HCT116 (cell line): ENCODE measurements at regions not wholly inside any gene's neighbourhood (a gene's known extent, or its start where the extent isn't known, plus 50 kb on each side); places are given as distances from the start of the nearest gene placed in this dataset.

ENCODE experiments used
- ATAC-seq: fragments of 200-7000 bp; cut with Tn5 transposase; 2 replicates; pipeline ENCODE4 v1.9.1; 2020; ENCODE audit warnings: mild to moderate bottlenecking, moderate library complexity
- BruUV-seq: library from RNA; stranded (reverse); fragments of 400-500 nt; replicated peaks from 2 replicates; lab custom pipeline; 2021; lab: Mats Ljungman, UMichigan
- CTCF ChIA-PET: fragments of 300-600 bp; sonication (Branson Sonifier 250); formaldehyde crosslinking; loops from one replicate; lab custom pipeline; 2021; ENCODE audit warnings: antibody characterized with exemption; lab: Charles Lee
- POLR2A ChIA-PET: fragments of 300-600, 350-600 bp; sonication (Branson Sonifier 250); formaldehyde crosslinking; loops from one replicate; lab custom pipeline; 2021; ENCODE audit warnings: antibody characterized with exemption; lab: Charles Lee
- RAD21 ChIA-PET, 2 experiments: fragments of 300-600 bp; sonication (Branson Sonifier 250); formaldehyde crosslinking; loops; one replicate each; lab custom pipeline; 2023; ENCODE audit warnings: low total read pairs in 2 of 2; ENCODE audit not compliant: uncharacterized antibody in 2 of 2, unreplicated experiment in 2 of 2, low non-redundant PET in 1 of 2; lab: Charles Lee
- DNase-seq: peaks from one replicate; pipeline ENCODE4 v3.0.0-alpha.2; 2010; ENCODE audit warnings: low read depth, low spot score
- H2AFZ ChIP-seq: fragments of 200-600 bp; shearing (Covaris generic), sonication (generic); 2 replicates; pipeline ENCODE4 v1.6.1; 2017; ENCODE audit warnings: low read depth, mixed run types, mixed read lengths, antibody characterized with exemption, low read length; ENCODE audit not compliant: poor library complexity, severe bottlenecking
- H3K27ac ChIP-seq: 2 replicates; pipeline ENCODE4 v1.5.1; 2012; ENCODE audit warnings: low read depth, low read length
- H3K27me3 ChIP-seq: fragments of 200-600 bp; sonication (generic); 2 replicates; pipeline ENCODE4 v1.6.1; 2016; ENCODE audit warnings: mixed run types, low read length, mixed read lengths; ENCODE audit not compliant: insufficient read depth
- H3K36me3 ChIP-seq, 2 experiments: fragments of 200-500 bp in 1 of 2; fragments of 200-600 bp in 1 of 2; sonication (Bioruptor generic) in 1 of 2; sonication (generic) in 1 of 2; 2 replicates each; pipeline versions ENCODE4 v1.5.1 to v1.6.1; 2014 to 2016; ENCODE audit warnings: low read length in 2 of 2, inconsistent platforms in 1 of 2, mixed read lengths in 1 of 2, mixed run types in 1 of 2; ENCODE audit not compliant: insufficient read depth in 2 of 2, control insufficient read depth in 1 of 2
- H3K4me1 ChIP-seq, 2 experiments: fragments of 200-600 bp in 1 of 2; sonication (generic) in 1 of 2; 2 replicates each; pipeline versions ENCODE4 v1.5.1 to v1.6.1; 2012 to 2017; ENCODE audit warnings: low read length in 2 of 2, inconsistent platforms in 1 of 2, mild to moderate bottlenecking in 1 of 2, mixed read lengths in 1 of 2, mixed run types in 1 of 2, moderate library complexity in 1 of 2; ENCODE audit not compliant: insufficient read depth in 2 of 2, control insufficient read depth in 1 of 2
- H3K4me2 ChIP-seq: fragments of 200-600 bp; sonication (generic); 2 replicates; pipeline ENCODE4 v1.6.1; 2017; ENCODE audit warnings: mixed run types, low read length, mixed read lengths
- H3K4me3 ChIP-seq, 2 experiments: fragments of 200-600 bp in 1 of 2; sonication (generic) in 1 of 2; replicated peaks in 1 of 2; 2 replicates each; pipeline ENCODE4 v1.5.1; 2011 to 2016; ENCODE audit warnings: low read length in 2 of 2, control low read depth in 1 of 2, low read depth in 1 of 2, mild to moderate bottlenecking in 1 of 2, mixed read lengths in 1 of 2, mixed run types in 1 of 2
- H3K79me2 ChIP-seq: fragments of 200-600 bp; sonication (generic); 2 replicates; pipeline ENCODE4 v1.6.1; 2017; ENCODE audit warnings: mild to moderate bottlenecking, mixed run types, low read length, moderate library complexity, mixed read lengths; ENCODE audit not compliant: insufficient read depth
- H3K9ac ChIP-seq: fragments of 200-600 bp; sonication (generic); 2 replicates; pipeline ENCODE4 v1.6.1; 2016; ENCODE audit warnings: low read length, mixed read lengths
- H3K9me2 ChIP-seq: fragments of 200-600 bp; sonication (generic), shearing (Covaris generic); 2 replicates; pipeline ENCODE4 v1.6.1; 2017; ENCODE audit warnings: mixed run types, mild to moderate bottlenecking, moderate library complexity; ENCODE audit not compliant: insufficient read depth
- H3K9me3 ChIP-seq, 2 experiments: fragments of 200-500 bp in 1 of 2; fragments of 200-600 bp in 1 of 2; sonication (Bioruptor generic) in 1 of 2; sonication (generic) in 1 of 2; 2 replicates each; pipeline ENCODE4 v1.6.1; 2014 to 2017; ENCODE audit warnings: low read length in 2 of 2, mixed read lengths in 2 of 2, inconsistent platforms in 1 of 2, low read depth in 1 of 2, mild to moderate bottlenecking in 1 of 2, mixed run types in 1 of 2, moderate library complexity in 1 of 2; ENCODE audit not compliant: control insufficient read depth in 1 of 2, insufficient read depth in 1 of 2
- H4K20me1 ChIP-seq: fragments of 200-600 bp; sonication (generic), shearing (Covaris generic); 2 replicates; pipeline ENCODE4 v1.6.1; 2017; ENCODE audit warnings: mixed run types, mild to moderate bottlenecking, moderate library complexity; ENCODE audit not compliant: insufficient read depth
- CBX3 ChIP-seq: IDR thresholded peaks from 2 replicates; pipeline ENCODE4 v1.6.1; 2012; ENCODE audit warnings: low read depth
- EGR1 ChIP-seq: IDR thresholded peaks from 2 replicates; pipeline ENCODE4 v1.6.1; 2012; ENCODE audit warnings: low read depth
- EZH2phosphoT487 ChIP-seq: fragments of 200-600 bp; IDR thresholded peaks from 2 replicates; pipeline ENCODE4 v1.6.1; 2018; ENCODE audit warnings: antibody characterized with exemption, borderline replicate concordance
- JUND ChIP-seq: IDR thresholded peaks from 2 replicates; pipeline ENCODE4 v1.6.1; 2012
- POLR2A ChIP-seq: IDR thresholded peaks from 2 replicates; pipeline ENCODE4 v1.7.0; 2011; ENCODE audit warnings: borderline replicate concordance; ENCODE audit not compliant: insufficient read depth, insufficient read length; ENCODE audit errors: extremely low read depth
- POLR2AphosphoS5 ChIP-seq: IDR thresholded peaks from 2 replicates; pipeline ENCODE4 v1.6.1; 2011; ENCODE audit warnings: mild to moderate bottlenecking, low read depth, low read length, moderate library complexity
- REST ChIP-seq: IDR thresholded peaks from 2 replicates; pipeline ENCODE4 v1.6.1; 2012; ENCODE audit warnings: low read depth
- SIN3A ChIP-seq: IDR thresholded peaks from 2 replicates; pipeline ENCODE4 v1.6.1; 2012; ENCODE audit warnings: low read depth
- SRF ChIP-seq: IDR thresholded peaks from 2 replicates; pipeline ENCODE4 v1.6.1; 2012; ENCODE audit warnings: low read depth
- YY1 ChIP-seq: IDR thresholded peaks from 2 replicates; pipeline ENCODE4 v1.6.1; 2011; ENCODE audit warnings: low read length, low read depth, moderate library complexity, mild to moderate bottlenecking; ENCODE audit not compliant: insufficient replicate concordance; ENCODE audit errors: extremely low read depth
- ZFX ChIP-seq: fragments of 450-650 bp; IDR thresholded peaks from 2 replicates; pipeline ENCODE4 v1.6.1; 2017
- intact Hi-C: fragments of 100-400 bp; cut with micrococcal nuclease; formaldehyde crosslinking; loops from 2 replicates; pipeline ENCODE4 v1.10.0; 2022
- TF ChIP-seq, protein P1 (sequence below): IDR thresholded peaks from 2 replicates; pipeline ENCODE4 v1.6.1; 2012

GRCh38 chr2:201558232-201558631 is 85.1 kb downstream of the TMEM237 start:
- Histone ChIP-seq H3K9ac (no peak overlapping the region), H3K9me3 (no peaks in the 10 kb centered on the region), H2AFZ (no peak overlapping the region), H3K36me3 (no peaks in the 10 kb centered on the region), H3K4me2 (no peak overlapping the region), H3K79me2 (no peaks in the 10 kb centered on the region), H3K4me3 (no peak overlapping the region)
- intact Hi-C loops = no loop called here
- RAD21 ChIA-PET = no interaction called here
- BruUV-seq = no TSS peak
- TF ChIP-seq REST (no peak), YY1 (no peak), POLR2AphosphoS5 (no peak), EZH2phosphoT487 (no peak)
- TF ChIP-seq, all 23 proteins: peak for 0
- no peak for ATAC-seq
- Histone ChIP-seq H3K9me2 (no peaks in the 10 kb centered on the region), H3K27me3 (no peaks in the 10 kb centered on the region), H3K4me1 (no peaks in the 10 kb centered on the region), H3K27ac (no peak overlapping the region), H4K20me1 (no peaks in the 10 kb centered on the region)
- no peak for DNase-seq
- CTCF ChIA-PET = no interaction called here
- POLR2A ChIA-PET = no interaction called here

DNA sequence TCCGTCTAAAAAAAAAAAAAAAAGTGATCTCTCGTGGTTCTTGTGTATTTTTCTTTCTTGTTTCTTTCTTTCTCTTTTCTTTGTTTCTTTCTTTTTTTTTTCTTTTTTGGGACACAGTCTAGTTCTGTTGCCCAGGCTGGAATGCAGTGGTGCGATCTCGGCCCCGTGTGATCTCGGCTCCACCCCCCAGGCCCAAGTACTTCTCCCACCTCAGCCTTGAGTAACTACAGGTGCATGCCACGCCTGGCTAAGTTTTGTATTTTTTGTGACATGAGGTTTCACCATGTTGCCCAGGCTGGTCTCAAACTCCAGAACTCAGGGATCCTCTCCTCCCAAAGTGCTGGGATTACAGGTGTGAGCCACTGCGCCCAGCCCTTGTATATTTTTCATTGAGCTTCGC is 91.4 kb downstream of the TMEM237 start:
- no peak for TF ChIP-seq SIN3A
- no peak for TF ChIP-seq REST
- no peak for TF ChIP-seq JUND
- TF ChIP-seq SRF = no peak
- no peak for TF ChIP-seq POLR2AphosphoS5
- no peak for TF ChIP-seq YY1
- no peak for TF ChIP-seq CBX3
- TF ChIP-seq ZFX = no peak
- TF ChIP-seq, protein P1, sequence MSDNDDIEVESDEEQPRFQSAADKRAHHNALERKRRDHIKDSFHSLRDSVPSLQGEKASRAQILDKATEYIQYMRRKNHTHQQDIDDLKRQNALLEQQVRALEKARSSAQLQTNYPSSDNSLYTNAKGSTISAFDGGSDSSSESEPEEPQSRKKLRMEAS = no peak
- TF ChIP-seq EGR1 = no peak
- no peak for TF ChIP-seq POLR2A
- TF ChIP-seq, all 23 proteins: peak for 0
- no peak overlapping the region for H2AFZ ChIP-seq
- DNase-seq = no peak
- intact Hi-C loops = no loop called here
- RAD21 ChIA-PET = no interaction called here
- no peak overlapping the region for H3K4me3 ChIP-seq
- CTCF ChIA-PET = no interaction called here
- H3K79me2 ChIP-seq = no peaks in the 10 kb centered on the region
- POLR2A ChIA-PET = no interaction called here
- no TSS peak for BruUV-seq
- no peak overlapping the region for H3K9ac ChIP-seq
- no peak overlapping the region for H3K4me2 ChIP-seq
- H3K27ac ChIP-seq = no peak overlapping the region
- H3K27me3 ChIP-seq = no peaks in the 10 kb centered on the region
- H4K20me1 ChIP-seq = no peaks in the 10 kb centered on the region
- H3K9me3 ChIP-seq = no peaks in the 10 kb centered on the region
- H3K4me1 ChIP-seq = no peaks in the 10 kb centered on the region
- H3K36me3 ChIP-seq = no peaks in the 10 kb centered on the region
- ATAC-seq = no peak
- 0 out of 2 replicates have a peak, but pooled peaks cover 3% of the 10 kb centered on the region for H3K9me2 ChIP-seq
